Thyroid gland (tissue), 4 donors: ENCODE measurements at regions not wholly inside any gene's neighbourhood (a gene's known extent, or its start where the extent isn't known, plus 50 kb on each side); places are given as distances from the start of the nearest gene placed in this dataset.

Source experiments
- CTCF ChIP-seq, 6 experiments: fragments of 200-600 bp in 3 of 6; fragments of 450-650 bp in 3 of 6; sonication (generic) in 3 of 6; IDR thresholded peaks; one replicate each; pipeline ENCODE4 v1.5.1; 2016 to 2019; ENCODE audit warnings: antibody characterized with exemption in 6 of 6, mild to moderate bottlenecking in 2 of 6, inconsistent platforms in 1 of 6, moderate library complexity in 1 of 6
- POLR2A ChIP-seq, 2 donors: fragments of 450-650 bp; IDR thresholded peaks; one replicate each; pipeline ENCODE4 v1.6.1; 2017; ENCODE audit warnings: antibody characterized with exemption in 2 of 2, mild to moderate bottlenecking in 2 of 2, moderate library complexity in 1 of 2

GRCh38 chr7:70935311-70935710 is 196.6 kb upstream of the GALNT17 start:
- no peak for TF ChIP-seq POLR2A (IDR thresholded peaks at IDR 0.05)
- no peak for TF ChIP-seq CTCF (IDR thresholded peaks at IDR 0.05)
